Colonic mucosa (tissue), 4 donors: ENCODE measurements at regions not wholly inside any gene's neighbourhood (a gene's known extent, or its start where the extent isn't known, plus 50 kb on each side); places are given as distances from the start of the nearest gene placed in this dataset.

Experiments
- DNase-seq: peaks from one replicate; pipeline ENCODE4 v3.0.0-alpha.2; 2020
- H3K27ac ChIP-seq: fragments of 200-600 bp; one replicate; pipeline ENCODE4 v1.8.0; 2021
- H3K27me3 ChIP-seq: fragments of 200-600 bp; one replicate; pipeline ENCODE4 v1.8.0; 2021
- H3K36me3 ChIP-seq: fragments of 200-600 bp; one replicate; pipeline ENCODE4 v1.8.0; 2021
- H3K4me1 ChIP-seq: fragments of 200-600 bp; one replicate; pipeline ENCODE4 v1.8.0; 2021; ENCODE audit warnings: mild to moderate bottlenecking
- H3K4me3 ChIP-seq: fragments of 200-600 bp; one replicate; pipeline ENCODE4 v1.8.0; 2021
- H3K9ac ChIP-seq, 2 donors: one replicate each; pipeline ENCODE4 v1.7.0; 2013; ENCODE audit warnings: control low read depth in 2 of 2, low read depth in 2 of 2, low read length in 2 of 2
- H3K9me3 ChIP-seq: fragments of 200-600 bp; one replicate; pipeline ENCODE4 v1.8.0; 2021
- CTCF ChIP-seq: fragments of 200-600 bp; IDR thresholded peaks from one replicate; pipeline ENCODE4 v1.8.0; 2022; ENCODE audit warnings: antibody characterized with exemption, mild to moderate bottlenecking
- intact Hi-C: fragments of 100-400 bp; cut with DNase I; formaldehyde crosslinking; loops from one replicate; pipeline ENCODE4 v1.14.1; 2022
- donor health status: healthy.
- donor health status: DM: no; HTN: no; CAD: no.
- donor health status: DM: no; HTN: no; CAD: no.

- no peak for DNase-seq
- Histone ChIP-seq H3K4me1 (no peaks in the 10 kb centered on the region), H3K4me3 (no peak overlapping the region), H3K9me3 (no peaks in the 10 kb centered on the region), H3K27ac (no peak overlapping the region), H3K36me3 (no peaks in the 10 kb centered on the region), H3K9ac (no peak overlapping the region), H3K27me3 (no peaks in the 10 kb centered on the region)
- intact Hi-C loops = no loop called here
- no peak for TF ChIP-seq CTCF
Observed at GRCh38 chr7:153840861-153841260, 211.3 kb upstream of the DPP6 start.

GRCh38 chr7:153847828-153848227 lies 204.4 kb upstream of the DPP6 start:
- no peak overlapping the region for H3K9ac ChIP-seq
- no peaks in the 10 kb centered on the region for H3K9me3 ChIP-seq
- intact Hi-C loops = no loop called here
- no peak for DNase-seq
- H3K27ac ChIP-seq = no peak overlapping the region
- H3K4me1 ChIP-seq = no peaks in the 10 kb centered on the region
- no peaks in the 10 kb centered on the region for H3K27me3 ChIP-seq
- H3K36me3 ChIP-seq = no peaks in the 10 kb centered on the region
- H3K4me3 ChIP-seq = no peak overlapping the region
- TF ChIP-seq CTCF = no peak

GRCh38 chr7:153852261-153852660 lies 199.9 kb upstream of the DPP6 start:
- intact Hi-C loops = no loop called here
- Histone ChIP-seq H3K4me3 (no peak overlapping the region), H3K9ac (no peak overlapping the region), H3K27me3 (no peaks in the 10 kb centered on the region), H3K27ac (no peak overlapping the region), H3K9me3 (no peaks in the 10 kb centered on the region), H3K36me3 (no peaks in the 10 kb centered on the region), H3K4me1 (no peaks in the 10 kb centered on the region)
- no peak for TF ChIP-seq CTCF
- no peak for DNase-seq

GRCh38 chr7:153858355-153858754 lies 193.8 kb upstream of the DPP6 start:
- Histone ChIP-seq H3K4me1 (no peaks in the 10 kb centered on the region), H3K9ac (no peak overlapping the region), H3K4me3 (no peak overlapping the region), H3K27me3 (no peaks in the 10 kb centered on the region), H3K36me3 (no peaks in the 10 kb centered on the region), H3K9me3 (no peaks in the 10 kb centered on the region), H3K27ac (no peak overlapping the region)
- no peak for TF ChIP-seq CTCF
- intact Hi-C loops = no loop called here
- DNase-seq = no peak

- H3K27ac ChIP-seq = no peak overlapping the region
- H3K27me3 ChIP-seq = no peaks in the 10 kb centered on the region
- no peak for DNase-seq
- H3K4me3 ChIP-seq = no peak overlapping the region
- no peak for TF ChIP-seq CTCF
- H3K9ac ChIP-seq = no peak overlapping the region
- intact Hi-C loops = no loop called here
- no peaks in the 10 kb centered on the region for H3K9me3 ChIP-seq
- no peaks in the 10 kb centered on the region for H3K36me3 ChIP-seq
- no peaks in the 10 kb centered on the region for H3K4me1 ChIP-seq
Observed at GRCh38 chr7:153859239-153859638, 193.0 kb upstream of the DPP6 start.
